GM18507 (cell line): ENCODE measurements at regions not wholly inside any gene's neighbourhood (a gene's known extent, or its start where the extent isn't known, plus 50 kb on each side); places are given as distances from the start of the nearest gene placed in this dataset.

Source experiments
- DNase-seq: peaks from one replicate; pipeline ENCODE4 v3.0.0; 2011; ENCODE audit warnings: low read depth; ENCODE audit not compliant: insufficient read length; ENCODE audit errors: extremely low spot score
- FAIRE-seq: peaks from 2 replicates; lab custom pipeline; 2011; peaks lifted over from hg19 to GRCh38; lab: Jason Lieb, UNC

- DNase-seq (no peak), FAIRE-seq (no peak)
Measured at GRCh38 chr2:57868619-57869139, 177.9 kb upstream of the VRK2 start.

DNA sequence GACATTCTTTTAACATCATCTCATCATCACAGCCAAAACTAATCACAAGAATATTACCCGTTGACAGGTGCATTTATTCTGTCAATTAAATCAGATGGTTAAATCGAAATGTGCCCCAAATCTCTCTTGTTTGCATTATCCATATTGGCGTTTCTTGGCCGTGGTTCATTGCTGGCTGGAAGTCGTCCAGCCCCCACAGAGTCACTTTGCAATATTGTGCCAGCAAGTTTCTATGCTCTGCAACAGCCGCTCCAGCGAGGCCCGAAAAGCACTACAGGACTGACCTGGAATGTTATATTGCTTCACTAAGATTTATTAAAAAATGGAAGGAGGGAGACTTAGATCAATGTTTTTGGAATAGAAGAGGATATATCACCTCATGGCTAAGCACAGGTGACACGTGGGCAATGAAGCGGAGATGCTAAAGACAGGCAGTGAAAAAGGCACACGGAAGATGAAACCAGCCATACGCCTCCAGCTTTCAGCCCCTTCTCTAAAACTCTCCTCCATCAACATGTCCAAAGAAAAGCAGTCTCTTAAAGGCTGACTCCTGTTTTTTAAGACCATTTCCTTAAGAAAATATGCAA lies 176.8 kb upstream of the VRK2 start:
- DNase-seq, result no peak

GRCh38 chr2:57876313-57876712 lies 170.3 kb upstream of the VRK2 start:
- DNase-seq, result no peak

More for the DNA sequence above, 176.8 kb upstream of the VRK2 start:
- FAIRE-seq, result no peak

GRCh38 chr2:57877811-57878170 lies 168.8 kb upstream of the VRK2 start:
- DNase-seq, result no peak

More at GRCh38 chr2:57876313-57876712, 170.3 kb upstream of the VRK2 start:
- FAIRE-seq, result peak; percentile 26

DNA sequence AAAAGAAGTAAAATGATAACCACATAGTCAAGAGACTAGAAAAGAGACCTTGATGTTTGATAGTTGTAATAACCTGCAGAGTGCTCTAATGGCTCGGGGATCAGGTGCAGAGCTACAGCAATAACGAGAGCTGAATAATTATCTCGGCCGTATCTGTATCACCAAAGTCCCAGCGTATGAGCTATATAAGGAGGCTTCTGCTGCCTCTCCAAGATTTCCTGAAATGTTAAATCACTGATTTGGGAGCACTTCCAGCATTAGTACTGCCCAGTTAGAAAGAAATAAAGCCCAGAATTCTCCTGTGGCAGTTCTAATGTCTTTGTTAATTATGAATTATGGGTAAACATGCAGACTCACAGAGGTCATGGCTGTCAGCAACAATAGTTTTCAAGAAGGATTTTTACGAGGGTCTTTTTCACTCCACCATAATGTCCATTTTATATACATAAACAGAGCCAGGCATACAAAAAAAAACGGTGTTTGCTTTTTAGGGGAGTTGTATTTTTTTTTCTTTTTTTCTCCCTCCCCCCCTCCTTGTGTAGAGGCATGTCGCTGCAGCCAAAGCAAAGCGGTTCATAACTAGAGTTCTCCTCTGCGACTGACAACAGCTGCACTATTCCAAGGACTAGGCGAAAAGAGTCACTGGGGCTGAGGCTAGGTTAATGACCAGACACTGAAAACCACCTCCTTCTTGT lies 168.3 kb upstream of the VRK2 start:
- FAIRE-seq, result no peak
- DNase-seq, result no peak

More at GRCh38 chr2:57877811-57878170, 168.8 kb upstream of the VRK2 start:
- FAIRE-seq, result no peak

GRCh38 chr2:57878866-57879210 lies 167.8 kb upstream of the VRK2 start:
- no peak for DNase-seq
- FAIRE-seq, result no peak

GRCh38 chr2:57880446-57880845 lies 166.2 kb upstream of the VRK2 start:
- no peak for FAIRE-seq

GRCh38 chr2:57880967-57881366 lies 165.6 kb upstream of the VRK2 start:
- DNase-seq, result no peak
- FAIRE-seq, result no peak

More at GRCh38 chr2:57880446-57880845, 166.2 kb upstream of the VRK2 start:
- DNase-seq, result no peak

DNA sequence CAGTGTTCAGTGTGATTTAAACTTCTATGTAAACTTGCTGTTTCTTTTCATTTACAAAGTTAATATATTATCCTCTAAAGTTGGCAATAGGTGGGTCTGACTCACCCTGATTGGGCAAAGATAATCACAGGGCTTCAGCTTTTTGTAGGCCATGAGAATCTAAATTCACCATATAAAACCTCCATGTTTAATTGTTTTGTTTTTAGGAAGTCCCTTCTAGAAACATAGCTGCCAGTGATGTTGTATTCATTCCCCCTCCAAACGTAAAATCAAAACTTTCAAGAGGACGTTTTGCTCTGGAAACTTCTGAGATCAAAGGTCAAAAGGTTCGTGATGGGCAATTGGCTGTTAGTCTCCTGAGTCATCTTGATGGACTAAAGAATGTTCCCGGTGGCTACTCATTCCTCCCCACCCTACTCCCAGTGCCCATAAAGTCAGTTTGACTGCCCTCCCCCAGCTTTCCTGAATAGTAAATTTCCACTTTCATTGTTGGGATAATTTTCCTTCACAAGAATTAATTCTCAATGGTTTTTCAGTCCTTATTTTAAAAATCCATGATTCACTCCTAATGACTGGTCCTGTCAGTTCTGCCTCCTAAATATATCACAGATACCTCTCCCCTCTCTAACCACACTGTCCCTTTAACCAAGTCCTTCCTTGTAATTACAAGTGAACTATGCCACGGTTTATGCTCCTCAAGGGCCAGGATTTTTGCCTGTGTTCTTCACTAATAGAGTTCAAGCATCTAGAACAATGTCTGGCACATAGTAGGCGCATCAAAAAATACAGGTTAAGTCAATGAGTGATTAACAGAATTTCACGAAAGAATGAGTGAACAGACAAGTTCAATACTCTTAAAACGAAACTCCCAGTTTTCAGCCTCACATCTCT lies 164.4 kb upstream of the VRK2 start:
- DNase-seq (no peak), FAIRE-seq (peak; percentile 12)

DNA sequence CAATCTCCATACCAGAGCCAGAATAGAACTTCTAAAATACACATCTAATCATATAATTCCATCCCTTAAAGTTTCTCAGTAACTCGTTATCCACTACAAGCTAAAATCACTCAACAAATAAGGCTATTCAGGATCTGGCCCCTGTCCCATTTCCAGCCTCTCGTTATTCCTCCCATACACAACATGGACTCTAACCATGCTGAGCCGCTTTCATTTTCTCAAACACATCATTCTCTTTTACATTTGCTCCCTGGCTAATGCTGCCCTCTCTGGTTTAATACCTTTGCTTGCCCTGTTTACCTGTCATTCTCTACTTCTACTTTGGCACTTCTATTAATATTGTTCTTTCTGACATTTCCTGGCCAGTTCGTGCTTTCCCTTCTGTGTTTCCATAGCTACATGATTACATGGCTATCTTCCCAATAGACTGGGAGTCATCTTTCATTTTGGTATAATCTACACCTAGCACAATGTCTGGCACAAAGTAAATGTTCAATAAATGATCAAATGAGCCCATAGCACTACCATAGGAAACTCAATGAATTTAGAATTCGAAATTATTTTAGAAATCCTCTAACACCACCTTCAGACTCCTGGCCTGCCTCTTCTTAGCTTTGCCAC lies 163.6 kb upstream of the VRK2 start:
- no peak for DNase-seq
- FAIRE-seq, result peak; percentile 5

DNA sequence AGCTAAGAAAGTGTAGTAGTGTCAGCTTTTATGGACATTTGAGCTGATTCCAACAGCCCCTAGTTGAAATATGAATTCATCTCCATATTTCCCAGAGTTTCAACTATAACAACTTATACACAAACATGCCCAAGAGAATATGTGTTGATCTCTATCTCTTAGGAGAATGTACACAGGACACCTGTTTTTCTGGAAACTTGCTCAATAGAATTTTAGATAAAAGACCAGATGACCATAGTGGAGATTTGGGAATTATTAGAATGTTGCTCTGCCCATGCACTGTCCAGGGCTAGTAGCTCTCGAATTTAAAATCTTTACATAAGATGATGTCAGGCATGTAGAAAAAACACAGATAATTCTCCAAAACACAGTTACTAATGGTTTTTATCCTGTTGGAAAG lies 162.3 kb upstream of the VRK2 start:
- FAIRE-seq, result no peak
- no peak for DNase-seq

- DNase-seq, result no peak
Measured at GRCh38 chr2:57885742-57886141, 160.9 kb upstream of the VRK2 start.

GRCh38 chr2:57886161-57886786 lies 160.3 kb upstream of the VRK2 start:
- DNase-seq (no peak), FAIRE-seq (no peak)

More at GRCh38 chr2:57885742-57886141, 160.9 kb upstream of the VRK2 start:
- FAIRE-seq, result no peak

GRCh38 chr2:57888463-57888862 lies 158.1 kb upstream of the VRK2 start:
- no peak for DNase-seq

GRCh38 chr2:57890464-57890863 lies 156.1 kb upstream of the VRK2 start:
- FAIRE-seq, result peak; percentile 21
- DNase-seq, result no peak

More at GRCh38 chr2:57888463-57888862, 158.1 kb upstream of the VRK2 start:
- no peak for FAIRE-seq

GRCh38 chr2:57891086-57891712 lies 155.4 kb upstream of the VRK2 start:
- DNase-seq (no peak), FAIRE-seq (no peak)

GRCh38 chr2:57892920-57893319 lies 153.7 kb upstream of the VRK2 start:
- peak; percentile 91 for FAIRE-seq
- no peak for DNase-seq

- DNase-seq (no peak), FAIRE-seq (no peak)
Measured at GRCh38 chr2:57893347-57893746, 153.3 kb upstream of the VRK2 start.

DNA sequence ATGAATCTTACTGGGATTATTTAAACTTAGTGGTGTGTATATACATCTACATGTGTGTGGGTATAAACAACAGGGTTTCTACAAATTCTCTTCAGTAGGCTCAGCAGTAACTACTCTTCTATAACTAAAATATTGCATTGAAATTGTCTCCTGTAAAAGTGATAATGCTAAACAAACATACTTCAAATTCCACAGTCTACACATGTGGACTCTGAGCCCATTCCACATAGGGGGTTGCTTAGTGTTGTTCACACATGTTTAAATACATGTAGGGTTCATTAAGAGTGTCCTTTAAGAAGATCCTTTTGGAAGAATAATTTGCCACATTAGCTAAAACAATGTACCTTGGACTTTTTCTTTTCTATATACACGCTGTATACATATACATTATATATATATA lies 152.8 kb upstream of the VRK2 start:
- DNase-seq (no peak), FAIRE-seq (no peak)
